Activated CD4-positive, alpha-beta T cell treated with anti-CD3 and anti-CD28 coated beads, Interleukin-2, amount 50 U/mL, for 24 hours (primary cell): ENCODE measurements at regions not wholly inside any gene's neighbourhood (a gene's known extent, or its start where the extent isn't known, plus 50 kb on each side); places are given as distances from the start of the nearest gene placed in this dataset.
A peak's percentile ranks its signal among the peaks of the same experiment; 100 is the strongest.

Experiments
- DNase-seq, 2 donors: peaks; one replicate each; pipeline ENCODE4 v3.0.0-alpha.2; 2020; ENCODE audit warnings: low read depth in 1 of 2, low spot score in 1 of 2

- DNase-seq: no peak
Measured at GRCh38 chr2:137823196-137823595, 141.1 kb upstream of the HNMT start.

DNA sequence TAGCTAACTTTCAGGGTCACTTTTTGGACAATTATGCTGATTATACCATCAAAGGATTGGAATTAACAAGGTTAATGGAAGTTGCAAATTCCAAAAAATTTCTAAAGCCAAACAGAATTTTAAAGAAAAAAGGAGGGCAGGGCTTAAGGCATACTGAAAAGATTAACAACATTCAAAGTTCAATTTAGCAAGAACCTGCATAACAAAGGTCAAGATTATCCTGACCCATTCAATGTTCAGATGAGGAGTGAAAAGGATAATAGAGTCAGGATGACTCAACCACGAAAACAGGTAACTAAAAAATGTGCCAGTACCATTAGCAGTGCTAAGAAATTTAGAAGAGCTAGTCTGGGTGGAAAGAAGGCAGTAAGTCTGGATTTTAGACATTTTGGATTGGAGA lies 139.8 kb upstream of the HNMT start:
- no peak for DNase-seq

GRCh38 chr2:137826373-137827372 lies 137.6 kb upstream of the HNMT start:
- no peak for DNase-seq

- no peak for DNase-seq
Measured at GRCh38 chr2:137828624-137829023, 135.6 kb upstream of the HNMT start.

DNA sequence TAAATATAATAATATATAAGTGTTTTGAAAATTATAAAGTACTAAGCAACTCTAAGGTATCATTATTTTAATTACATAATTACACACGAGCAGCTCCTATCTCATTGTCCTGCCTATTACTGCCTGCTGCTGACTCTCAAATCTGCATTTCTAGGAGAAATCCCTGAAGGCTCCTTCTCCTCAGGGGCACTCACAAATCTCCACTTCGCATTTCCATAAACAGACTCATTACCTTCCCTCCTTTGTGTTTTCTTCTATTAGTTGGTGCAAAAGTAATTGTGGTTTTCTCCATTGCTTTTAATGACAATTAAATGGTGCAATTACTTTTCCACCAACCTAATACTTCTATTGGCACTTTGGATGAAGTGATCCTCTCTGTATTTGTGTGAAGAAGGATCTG lies 135.0 kb upstream of the HNMT start:
- DNase-seq: no peak

- no peak for DNase-seq
Measured at GRCh38 chr2:137834760-137835379, 129.4 kb upstream of the HNMT start.

GRCh38 chr2:137836671-137837070 lies 127.6 kb upstream of the HNMT start:
- DNase-seq: no peak

GRCh38 chr2:137837830-137838229 lies 126.4 kb upstream of the HNMT start:
- no peak for DNase-seq

GRCh38 chr2:137838255-137839092 lies 125.8 kb upstream of the HNMT start:
- DNase-seq: peak in 1 of 2 donors; percentile 2

- no peak for DNase-seq
Measured at GRCh38 chr2:137842430-137842829, 121.8 kb upstream of the HNMT start.

DNA sequence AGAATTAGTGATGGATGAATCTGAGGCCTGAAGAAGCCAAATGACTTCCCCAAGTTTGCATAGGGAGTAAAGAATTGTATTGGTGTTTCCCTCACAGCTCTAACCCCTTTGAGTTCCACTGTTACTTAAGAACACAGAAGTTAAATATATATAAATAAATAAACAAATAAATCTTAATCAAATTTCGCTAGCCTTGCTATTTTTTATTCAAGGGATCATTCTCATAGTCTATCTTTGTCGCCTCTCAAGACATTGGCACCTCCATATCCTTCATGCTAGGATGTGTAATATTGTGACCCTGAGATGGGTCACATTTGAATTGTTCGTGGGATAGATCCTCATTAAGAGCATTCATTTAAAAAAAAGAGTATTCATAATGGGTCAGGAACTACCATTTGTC lies 121.3 kb upstream of the HNMT start:
- no peak for DNase-seq

- no peak for DNase-seq
Measured at GRCh38 chr2:137845422-137845821, 118.9 kb upstream of the HNMT start.

DNA sequence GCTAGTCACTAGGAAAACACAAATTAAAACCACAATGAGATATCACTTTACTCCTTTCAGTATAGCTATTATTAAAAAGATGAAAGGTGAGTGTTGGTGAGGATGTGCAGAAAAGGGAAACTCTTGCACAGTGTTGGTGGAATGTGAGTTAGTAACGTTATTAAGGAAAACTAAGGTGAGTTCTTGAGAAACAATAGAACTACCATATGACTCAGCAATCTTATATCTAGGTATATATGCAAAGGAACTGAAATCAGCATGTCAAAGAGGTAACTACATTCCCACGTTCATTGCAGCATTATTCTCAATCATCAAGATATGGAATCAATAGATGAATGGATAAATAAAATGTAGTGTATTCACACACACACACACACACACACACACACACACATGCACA lies 117.3 kb upstream of the HNMT start:
- DNase-seq: no peak

DNA sequence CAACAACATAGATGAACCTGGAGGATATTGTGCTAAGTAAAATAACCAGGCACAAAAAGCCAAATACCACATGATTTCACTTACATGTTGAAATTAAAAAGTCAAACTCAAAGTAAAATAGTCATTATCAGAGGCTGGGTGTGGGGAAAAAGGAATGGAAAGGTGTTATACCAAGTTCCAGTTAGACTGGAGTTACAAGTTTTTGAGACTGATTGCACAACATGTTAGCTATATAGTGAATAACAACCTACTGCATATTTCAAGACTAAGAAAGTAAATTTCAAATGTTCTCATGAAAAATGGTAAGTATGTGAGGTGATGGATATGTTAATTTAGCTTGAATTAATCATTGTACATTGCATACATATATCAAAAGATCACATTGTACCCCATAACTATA lies 116.8 kb upstream of the HNMT start:
- no peak for DNase-seq

- no peak for DNase-seq
Measured at GRCh38 chr2:137857881-137858280, 106.4 kb upstream of the HNMT start.

DNA sequence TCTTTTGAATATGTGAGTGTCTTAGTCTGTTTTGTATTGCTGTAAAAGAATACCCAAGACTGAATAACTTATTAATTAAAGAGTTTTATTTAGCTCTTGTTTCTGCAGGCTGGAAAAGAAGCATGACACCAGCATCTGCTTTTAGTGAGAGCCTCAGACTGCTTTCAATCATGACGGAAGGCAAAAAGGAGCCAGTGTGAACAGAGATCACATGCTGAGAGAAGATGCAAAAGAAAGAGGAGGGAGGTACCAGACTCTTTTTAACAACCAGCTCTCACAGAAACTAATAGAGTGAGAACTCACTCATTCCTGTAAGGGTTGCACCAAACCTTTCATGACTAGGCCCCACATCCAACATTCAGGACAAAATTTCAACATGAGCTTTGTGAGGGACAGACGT lies 101.6 kb upstream of the HNMT start:
- no peak for DNase-seq

- DNase-seq: peak; percentile 6 to 21
Measured at GRCh38 chr2:137865954-137866540, 98.2 kb upstream of the HNMT start.

- DNase-seq: no peak
Measured at GRCh38 chr2:137870682-137871081, 93.6 kb upstream of the HNMT start.

- DNase-seq: no peak
Measured at GRCh38 chr2:137872577-137872976, 91.7 kb upstream of the HNMT start.

GRCh38 chr2:137873536-137874244 lies 90.6 kb upstream of the HNMT start:
- DNase-seq: no peak

- DNase-seq: no peak
Measured at GRCh38 chr2:137879121-137879520, 85.2 kb upstream of the HNMT start.
